GM23338 (cell line): ENCODE measurements at regions not wholly inside any gene's neighbourhood (a gene's known extent, or its start where the extent isn't known, plus 50 kb on each side); places are given as distances from the start of the nearest gene placed in this dataset.

Experiments used
- ATAC-seq: fragments of 200-7000 bp; cut with Tn5 transposase; 3 replicates; pipeline ENCODE4 v1.9.1; 2020
- DNase-seq: peaks from one replicate; pipeline ENCODE4 v3.0.0-alpha.2; 2015; ENCODE audit warnings: low spot score
- H2AFZ ChIP-seq: fragments of 200-600 bp; sonication (generic); 2 replicates; pipeline ENCODE4 v1.8.0; 2016; ENCODE audit warnings: antibody characterized with exemption, mild to moderate bottlenecking, moderate library complexity
- H3F3A ChIP-seq: fragments of 200-600 bp; sonication (generic); replicated peaks from 2 replicates; pipeline ENCODE4 v1.8.0; 2017; ENCODE audit warnings: antibody characterized with exemption, mixed run types, low read depth
- H3K27ac ChIP-seq: fragments of 200-600 bp; sonication (generic); 2 replicates; pipeline ENCODE4 v1.6.1; 2016; ENCODE audit warnings: low read depth
- H3K27me3 ChIP-seq: fragments of 200-600 bp; sonication (generic); 2 replicates; pipeline ENCODE4 v1.8.0; 2016; ENCODE audit warnings: mild to moderate bottlenecking, mixed run types, moderate library complexity; ENCODE audit not compliant: insufficient read depth
- H3K36me3 ChIP-seq: fragments of 200-600 bp; sonication (generic); 2 replicates; pipeline ENCODE4 v1.8.0; 2016; ENCODE audit warnings: mild to moderate bottlenecking; ENCODE audit not compliant: insufficient read depth
- H3K4me1 ChIP-seq: fragments of 200-600 bp; sonication (generic); 2 replicates; pipeline ENCODE4 v1.8.0; 2016; ENCODE audit warnings: mild to moderate bottlenecking, moderate library complexity; ENCODE audit not compliant: insufficient read depth
- H3K4me2 ChIP-seq: fragments of 200-600 bp; sonication (generic); 2 replicates; pipeline ENCODE4 v1.7.1; 2017; ENCODE audit warnings: mixed run types
- H3K4me3 ChIP-seq: fragments of 200-600 bp; sonication (generic); 2 replicates; pipeline ENCODE4 v1.6.1; 2016; ENCODE audit warnings: mixed run types
- H3K79me2 ChIP-seq: fragments of 200-600 bp; sonication (generic); replicated peaks from 2 replicates; pipeline ENCODE4 v1.8.0; 2017; ENCODE audit warnings: mild to moderate bottlenecking; ENCODE audit not compliant: insufficient read depth
- H3K9me2 ChIP-seq: fragments of 200-600 bp; sonication (generic); 2 replicates; pipeline ENCODE4 v1.8.0; 2017; ENCODE audit not compliant: insufficient read depth
- H4K20me1 ChIP-seq: fragments of 200-600 bp; sonication (generic); replicated peaks from 2 replicates; pipeline ENCODE4 v1.8.0; 2017; ENCODE audit warnings: mild to moderate bottlenecking; ENCODE audit not compliant: insufficient read depth
- H3K27ac Mint-ChIP-seq: 2 replicates; pipeline ENCODE4 v1.8.0; 2020; ENCODE audit warnings: inconsistent platforms, mild to moderate bottlenecking, moderate library complexity, mixed read lengths
- H3K27me3 Mint-ChIP-seq: 3 replicates; pipeline ENCODE4 v1.8.0; 2022; ENCODE audit warnings: low read depth, mild to moderate bottlenecking, moderate library complexity, mixed read lengths, inconsistent platforms; ENCODE audit not compliant: insufficient read depth, poor library complexity
- H3K36me3 Mint-ChIP-seq: 3 replicates; pipeline ENCODE4 v1.8.0; 2021; ENCODE audit warnings: low read depth, mild to moderate bottlenecking, inconsistent platforms, moderate library complexity, mixed read lengths
- H3K4me1 Mint-ChIP-seq: 3 replicates; pipeline ENCODE4 v1.8.0; 2020; ENCODE audit warnings: mild to moderate bottlenecking, inconsistent platforms, mixed read lengths
- H3K4me3 Mint-ChIP-seq: 3 replicates; pipeline ENCODE4 v1.8.0; 2021; ENCODE audit warnings: moderate library complexity, mild to moderate bottlenecking, inconsistent platforms, mixed read lengths
- H3K9me3 Mint-ChIP-seq: 3 replicates; pipeline ENCODE4 v1.8.0; 2020; ENCODE audit warnings: moderate library complexity, mild to moderate bottlenecking, inconsistent platforms, mixed read lengths
- CREB1 ChIP-seq: fragments of 250-450 bp; sonication (Bioruptor Pico); IDR thresholded peaks from 2 replicates; pipeline ENCODE4 v1.5.0; 2020; ENCODE audit warnings: low read depth, mild to moderate bottlenecking, moderate library complexity
- POLR2AphosphoS5 ChIP-seq: IDR thresholded peaks from 2 replicates; pipeline ENCODE4 v1.6.1; 2016; ENCODE audit warnings: antibody characterized with exemption, low read depth
- REST ChIP-seq: IDR thresholded peaks from one replicate; pipeline ENCODE4 v1.6.1; 2018; ENCODE audit warnings: antibody characterized with exemption; ENCODE audit not compliant: unreplicated experiment
- ZNF462 ChIP-seq: fragments of 250-450 bp; sonication (Bioruptor Pico); IDR thresholded peaks from 2 replicates; pipeline ENCODE4 v1.5.0; 2020; ENCODE audit warnings: mild to moderate bottlenecking, moderate library complexity

GRCh38 chr3:102090721-102091045 lies 241.4 kb downstream of the NFKBIZ start:
- Mint-ChIP-seq H3K27me3 (no peaks in the 10 kb centered on the region), H3K27ac (no peak overlapping the region), H3K36me3 (no peaks in the 10 kb centered on the region), H3K4me1 (peaks cover 3% of the 10 kb centered on the region; the same call in 2 of the 3 replicates), H3K9me3 (no peaks in the 10 kb centered on the region), H3K4me3 (no peak overlapping the region)
- ATAC-seq, result no peak
- Histone ChIP-seq H3K79me2 (no peaks in the 10 kb centered on the region), H3K4me1 (no peaks in the 10 kb centered on the region), H3K27me3 (no peaks in the 10 kb centered on the region), H3K4me2 (no peak overlapping the region), H3F3A (no peaks in the 10 kb centered on the region), H3K36me3 (no peaks in the 10 kb centered on the region), H2AFZ (no peak overlapping the region), H3K9me2 (no peaks in the 10 kb centered on the region), H4K20me1 (no peaks in the 10 kb centered on the region), H3K27ac (no peak overlapping the region), H3K4me3 (no peak overlapping the region)
- DNase-seq, result no peak
- no peak for TF ChIP-seq REST
- no peak for TF ChIP-seq POLR2AphosphoS5
- no peak for TF ChIP-seq CREB1 (CRISPR knock-in tag)
- TF ChIP-seq ZNF462 (CRISPR knock-in tag), result no peak
